ENCODE measurements at regions not wholly inside any gene's neighbourhood (a gene's known extent, or its start where the extent isn't known, plus 50 kb on each side); places are given as distances from the start of the nearest gene placed in this dataset.

- ATAC-seq (ENCODE audit: insufficient number of reproducible peaks, low FRiP score, low read depth), result no peak
- H3K27me3 ChIP-seq (replicated peaks; ENCODE audit: insufficient read depth), result no peaks in the 10 kb centered on the region
- no peak overlapping the region for H3K27ac ChIP-seq
- no peak for DNase-seq (ENCODE audit: low spot score)
- H3K9me3 ChIP-seq, result no peaks in the 10 kb centered on the region
- no peak for TF ChIP-seq CTCF (IDR thresholded peaks at IDR 0.05)
- H3K36me3 ChIP-seq, result no peaks in the 10 kb centered on the region
- H3K4me1 ChIP-seq (ENCODE audit: control insufficient read depth in 1 of 2, low read depth in 2 of 2), result no peaks in the 10 kb centered on the region
- H3K4me3 ChIP-seq, result no peak overlapping the region
Observed at GRCh38 chr16:82405736-82406135, 221.0 kb upstream of the CDH13 start.

- Histone ChIP-seq H3K27ac (no peak overlapping the region), H3K36me3 (no peaks in the 10 kb centered on the region), H3K4me3 (no peak overlapping the region), H3K4me1 (ENCODE audit: control insufficient read depth in 1 of 2, low read depth in 2 of 2) (no peaks in the 10 kb centered on the region), H3K27me3 (replicated peaks; ENCODE audit: insufficient read depth) (no peaks in the 10 kb centered on the region), H3K9me3 (no peaks in the 10 kb centered on the region)
- TF ChIP-seq CTCF (IDR thresholded peaks at IDR 0.05), result no peak
- DNase-seq (ENCODE audit: low spot score) (no peak), ATAC-seq (ENCODE audit: insufficient number of reproducible peaks, low FRiP score, low read depth) (no peak)
Observed at GRCh38 chr16:82404586-82405315, 222.0 kb upstream of the CDH13 start.

GRCh38 chr16:82402665-82403218 is 224.0 kb upstream of the CDH13 start:
- Histone ChIP-seq H3K4me1 (ENCODE audit: control insufficient read depth in 1 of 2, low read depth in 2 of 2) (no peaks in the 10 kb centered on the region), H3K36me3 (no peaks in the 10 kb centered on the region), H3K4me3 (no peak overlapping the region), H3K9me3 (no peaks in the 10 kb centered on the region), H3K27ac (no peak overlapping the region), H3K27me3 (replicated peaks; ENCODE audit: insufficient read depth) (no peaks in the 10 kb centered on the region)
- DNase-seq (ENCODE audit: low spot score) (no peak), ATAC-seq (ENCODE audit: insufficient number of reproducible peaks, low FRiP score, low read depth) (no peak)
- TF ChIP-seq CTCF (IDR thresholded peaks at IDR 0.05), result no peak

GRCh38 chr16:82400046-82400445 is 226.7 kb upstream of the CDH13 start:
- H3K4me3 ChIP-seq, result no peak overlapping the region
- no peak for DNase-seq (ENCODE audit: low spot score)
- TF ChIP-seq CTCF (IDR thresholded peaks at IDR 0.05), result no peak
- ATAC-seq (ENCODE audit: insufficient number of reproducible peaks, low FRiP score, low read depth), result no peak
- no peaks in the 10 kb centered on the region for H3K36me3 ChIP-seq
- no peaks in the 10 kb centered on the region for H3K27me3 ChIP-seq (replicated peaks; ENCODE audit: insufficient read depth)
- H3K4me1 ChIP-seq (ENCODE audit: control insufficient read depth in 1 of 2, low read depth in 2 of 2), result no peaks in the 10 kb centered on the region
- no peak overlapping the region for H3K27ac ChIP-seq
- no peaks in the 10 kb centered on the region for H3K9me3 ChIP-seq

- DNase-seq (ENCODE audit: low spot score), result no peak
- no peaks in the 10 kb centered on the region for H3K27me3 ChIP-seq (replicated peaks; ENCODE audit: insufficient read depth)
Observed at GRCh38 chr16:82396509-82396908, 226.5 kb upstream of the MPHOSPH6 start.

More at GRCh38 chr16:82396509-82396908, 226.5 kb upstream of the MPHOSPH6 start:
- Histone ChIP-seq H3K4me3 (no peak overlapping the region), H3K9me3 (no peaks in the 10 kb centered on the region), H3K27ac (no peak overlapping the region), H3K4me1 (ENCODE audit: control insufficient read depth in 1 of 2, low read depth in 2 of 2) (no peaks in the 10 kb centered on the region), H3K36me3 (no peaks in the 10 kb centered on the region)
- no peak for TF ChIP-seq CTCF (IDR thresholded peaks at IDR 0.05)
- no peak for ATAC-seq (ENCODE audit: insufficient number of reproducible peaks, low FRiP score, low read depth)

Data from thoracic aorta (tissue), 2 donors.